DOHH2 (cell line): ENCODE measurements at regions not wholly inside any gene's neighbourhood (a gene's known extent, or its start where the extent isn't known, plus 50 kb on each side); places are given as distances from the start of the nearest gene placed in this dataset.

Source experiments
- H3F3A ChIP-seq: fragments of 200-600 bp; sonication (generic), shearing (Covaris generic); 2 replicates; pipeline ENCODE4 v1.6.0; 2016; ENCODE audit warnings: antibody characterized with exemption, mild to moderate bottlenecking; ENCODE audit not compliant: control insufficient read depth, insufficient read depth
- H3K27ac ChIP-seq: fragments of 200-600 bp; sonication (generic); 2 replicates; pipeline ENCODE4 v1.5.1; 2014; ENCODE audit warnings: low read depth, mild to moderate bottlenecking, low read length, moderate library complexity
- H3K27me3 ChIP-seq: fragments of 200-600 bp; sonication (generic); 2 replicates; pipeline ENCODE4 v1.6.1; 2014; ENCODE audit warnings: mild to moderate bottlenecking, low read length, mixed read lengths; ENCODE audit not compliant: control insufficient read depth
- H3K36me3 ChIP-seq: fragments of 200-600 bp; sonication (generic); 2 replicates; pipeline ENCODE4 v1.6.1; 2014; ENCODE audit warnings: mild to moderate bottlenecking, low read length, moderate library complexity, mixed read lengths; ENCODE audit not compliant: control insufficient read depth
- H3K4me1 ChIP-seq: fragments of 200-600 bp; sonication (generic); 2 replicates; pipeline ENCODE4 v1.6.1; 2014; ENCODE audit warnings: mild to moderate bottlenecking, low read length, mixed read lengths; ENCODE audit not compliant: control insufficient read depth
- H3K4me2 ChIP-seq: fragments of 200-600 bp; sonication (generic); 2 replicates; pipeline ENCODE4 v1.6.0; 2014; ENCODE audit warnings: mild to moderate bottlenecking, low read length, moderate library complexity
- H3K4me3 ChIP-seq: fragments of 200-600 bp; sonication (generic); 2 replicates; pipeline ENCODE4 v1.5.1; 2014; ENCODE audit warnings: mild to moderate bottlenecking, low read length, mixed read lengths
- H3K79me2 ChIP-seq: fragments of 200-600 bp; sonication (generic); 2 replicates; pipeline ENCODE4 v1.6.1; 2014; ENCODE audit warnings: mild to moderate bottlenecking, low read length, mixed read lengths; ENCODE audit not compliant: control insufficient read depth
- H3K9me2 ChIP-seq: fragments of 200-600 bp; sonication (generic); replicated peaks from 2 replicates; pipeline ENCODE4 v1.6.1; 2014; ENCODE audit warnings: mild to moderate bottlenecking, low read length, mixed read lengths; ENCODE audit not compliant: control insufficient read depth
- H3K9me3 ChIP-seq: fragments of 200-600 bp; sonication (generic); 2 replicates; pipeline ENCODE4 v1.6.1; 2014; ENCODE audit warnings: antibody characterized with exemption, low read length, mixed read lengths; ENCODE audit not compliant: control insufficient read depth, insufficient read depth
- H4K20me1 ChIP-seq: fragments of 200-600 bp; sonication (generic); 2 replicates; pipeline ENCODE4 v1.6.0; 2014; ENCODE audit warnings: low read depth, mild to moderate bottlenecking, antibody characterized with exemption, low read length, moderate library complexity; ENCODE audit not compliant: control insufficient read depth, insufficient read depth
- CTCF ChIP-seq: fragments of 200-600 bp; sonication (generic); IDR thresholded peaks from one replicate; pipeline ENCODE4 v1.5.1; 2014; ENCODE audit warnings: antibody characterized with exemption, mild to moderate bottlenecking, low read depth, low read length; ENCODE audit not compliant: poor library complexity, severe bottlenecking
- EZH2phosphoT487 ChIP-seq: fragments of 200-600 bp; sonication (generic); IDR thresholded peaks from 2 replicates; pipeline ENCODE4 v1.6.1; 2017; ENCODE audit warnings: borderline replicate concordance, mild to moderate bottlenecking, antibody characterized with exemption, low read length, moderate library complexity, mixed read lengths

DNA sequence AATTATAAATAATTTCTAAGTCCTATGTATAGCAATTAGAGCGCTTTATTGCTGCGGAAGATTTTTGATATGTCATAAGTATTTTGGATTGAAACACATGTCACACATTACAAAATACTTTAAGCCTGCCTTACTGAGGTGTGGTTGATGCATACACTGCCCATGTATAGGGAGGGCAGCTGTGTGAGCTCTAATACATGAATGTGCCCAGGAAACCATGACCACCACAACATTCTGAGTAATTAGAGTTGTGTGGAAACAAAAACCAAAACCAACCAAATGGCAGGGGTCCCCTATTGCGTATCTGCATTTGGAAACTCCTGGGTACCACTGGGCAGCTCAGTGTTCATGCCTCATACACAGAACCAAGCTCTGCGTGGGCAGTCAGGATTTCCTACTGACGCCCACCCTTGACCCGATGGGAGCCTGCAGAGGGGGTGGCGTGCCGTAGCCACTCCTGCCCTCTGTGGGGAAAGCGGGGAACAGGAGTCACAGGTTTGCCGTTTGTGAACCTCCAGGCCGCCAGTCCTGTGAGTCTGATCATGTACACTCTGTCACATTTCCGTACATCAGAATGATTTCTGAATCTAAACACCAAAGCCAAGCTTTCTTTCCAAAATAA lies 50.9 kb upstream of the PDE10A start:
- Histone ChIP-seq H3K9me3 (no peaks in the 10 kb centered on the region), H3K27me3 (no peaks in the 10 kb centered on the region; the same call in 1 of the 2 replicates), H3K27ac (no peak overlapping the region), H3K4me1 (no peaks in the 10 kb centered on the region), H3F3A (no peaks in the 10 kb centered on the region), H4K20me1 (no peaks in the 10 kb centered on the region), H3K4me3 (no peak overlapping the region), H3K79me2 (no peaks in the 10 kb centered on the region), H3K4me2 (no peak overlapping the region), H3K9me2 (no peaks in the 10 kb centered on the region), H3K36me3 (no peaks in the 10 kb centered on the region)
- no peak for TF ChIP-seq EZH2phosphoT487
- no peak for TF ChIP-seq CTCF
